ENCODE measurements at regions not wholly inside any gene's neighbourhood (a gene's known extent, or its start where the extent isn't known, plus 50 kb on each side); places are given as distances from the start of the nearest gene placed in this dataset.

- Histone ChIP-seq H4K20me1 (replicated peaks; ENCODE audit: control insufficient read depth, extremely low read depth, insufficient read depth, low read length) (no peaks in the 10 kb centered on the region), H3K4me2 (ENCODE audit: insufficient read depth, low read length) (no peak overlapping the region), H3K27me3 (ENCODE audit: control insufficient read depth in 2 of 2, insufficient read depth in 2 of 2, low read length in 2 of 2) (no peaks in the 10 kb centered on the region), H2AFZ (ENCODE audit: low read depth, low read length) (no peak overlapping the region), H3K9ac (replicated peaks; ENCODE audit: extremely low read depth, insufficient read depth, low read length) (no peak overlapping the region), H3K9me3 (replicated peaks; ENCODE audit: control insufficient read depth, insufficient read depth, low read length) (peaks cover 3% of the 10 kb centered on the region), H3K27ac (ENCODE audit: insufficient read depth, low read depth, low read length) (no peak overlapping the region), H3K4me3 (replicated peaks in 1 of 3; ENCODE audit: insufficient read depth in 1 of 3, low read depth in 1 of 3, low read length in 3 of 3) (no peak overlapping the region), H3K79me2 (ENCODE audit: control insufficient read depth, insufficient read depth, low read length) (no peaks in the 10 kb centered on the region), H3K4me1 (ENCODE audit: control insufficient read depth, extremely low read depth, insufficient read depth, low read length) (no peaks in the 10 kb centered on the region), H3K9me1 (replicated peaks; ENCODE audit: control insufficient read depth, extremely low read depth, insufficient read depth, low read length) (no peaks in the 10 kb centered on the region), H3K36me3 (ENCODE audit: control insufficient read depth in 2 of 2, extremely low read depth in 1 of 2, insufficient read depth in 2 of 2, low read length in 2 of 2) (no peaks in the 10 kb centered on the region)
- DNase-seq (ENCODE audit: low read depth, low spot score) = no peak
- POLR2A ChIA-PET = no interaction called here
- CTCF ChIA-PET = no interaction called here
- dilution Hi-C loops (cut with MboI; ENCODE audit: extremely low pct_ligation_motif_present, low sequenced_read_pairs) = no loop called here
- FAIRE-seq = no peak
- BruUV-seq (replicated peaks) = no TSS peak
- TF ChIP-seq EZH2 (IDR thresholded peaks at IDR 0.05; ENCODE audit: borderline replicate concordance, low read depth, low read length, severe bottlenecking) (no peak), JUN (IDR thresholded peaks at IDR 0.05; ENCODE audit: borderline replicate concordance, insufficient read depth, insufficient read length, low read depth) (no peak), MAX (IDR thresholded peaks at IDR 0.05; ENCODE audit: insufficient read depth, insufficient read length) (no peak), MYC (IDR thresholded peaks at IDR 0.05; ENCODE audit: low read depth, low read length) (no peak), CTCF (IDR thresholded peaks at IDR 0.05; ENCODE audit: extremely low read depth in 1 of 2, insufficient read depth in 1 of 2, low read depth in 1 of 2, low read length in 2 of 2) (no peak), POLR2AphosphoS5 (IDR thresholded peaks at IDR 0.05; ENCODE audit: insufficient read depth, low read depth, low read length) (no peak), FOS (IDR thresholded peaks at IDR 0.05; ENCODE audit: borderline replicate concordance, insufficient read depth, low read length) (no peak), GATA2 (IDR thresholded peaks at IDR 0.05; ENCODE audit: insufficient read depth, insufficient read length, low read depth, low read length) (no peak), POLR2A (IDR thresholded peaks at IDR 0.05; ENCODE audit: low read depth, low read length) (no peak)
- intact Hi-C loops (cut with micrococcal nuclease) = no loop called here
These were observed 539.3 kb downstream of the SUCLA2 start for GRCh38 chr13:47461816-47462215.
